ENCODE measurements at regions not wholly inside any gene's neighbourhood (a gene's known extent, or its start where the extent isn't known, plus 50 kb on each side); places are given as distances from the start of the nearest gene placed in this dataset.

DNA sequence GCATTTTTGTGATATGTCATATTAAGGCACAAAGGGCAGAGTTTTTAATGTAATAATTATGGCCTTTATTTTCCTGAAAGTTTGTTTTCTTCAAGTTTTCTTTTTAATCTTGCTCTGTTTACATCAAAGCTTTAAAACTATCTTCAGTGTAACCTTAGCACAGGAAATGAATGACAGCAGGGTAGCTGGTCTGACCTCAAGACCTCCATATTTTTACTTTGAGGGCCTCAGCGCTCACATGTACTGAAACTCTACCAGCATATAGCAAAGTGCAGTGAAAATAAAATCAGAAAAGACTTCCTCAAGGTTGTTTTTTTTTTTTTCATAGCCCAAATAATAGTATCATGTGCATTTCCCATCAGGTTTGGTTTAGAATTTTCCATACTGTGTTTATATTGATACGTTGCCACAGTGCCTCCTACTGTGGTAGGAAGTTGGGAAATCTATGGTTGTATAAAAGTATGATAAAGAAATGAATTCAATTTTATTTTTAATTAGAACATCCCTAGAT, 163.4 kb downstream of the UBE2E3 start:
- H3K27ac Mint-ChIP-seq (ENCODE audit: unreplicated experiment): no peak overlapping the region
- peaks cover 8% of the 10 kb centered on the region for H3K4me1 Mint-ChIP-seq (ENCODE audit: unreplicated experiment)
- no peaks in the 10 kb centered on the region for H3K27me3 Mint-ChIP-seq (ENCODE audit: unreplicated experiment)
- no peak for DNase-seq (ENCODE audit: low spot score)
- H3K4me3 Mint-ChIP-seq (ENCODE audit: unreplicated experiment): no peak overlapping the region
- H3K9me3 Mint-ChIP-seq (ENCODE audit: unreplicated experiment): no peaks in the 10 kb centered on the region
- no peaks in the 10 kb centered on the region for H3K36me3 Mint-ChIP-seq (ENCODE audit: low read depth, unreplicated experiment)
- TF ChIP-seq, protein P1, sequence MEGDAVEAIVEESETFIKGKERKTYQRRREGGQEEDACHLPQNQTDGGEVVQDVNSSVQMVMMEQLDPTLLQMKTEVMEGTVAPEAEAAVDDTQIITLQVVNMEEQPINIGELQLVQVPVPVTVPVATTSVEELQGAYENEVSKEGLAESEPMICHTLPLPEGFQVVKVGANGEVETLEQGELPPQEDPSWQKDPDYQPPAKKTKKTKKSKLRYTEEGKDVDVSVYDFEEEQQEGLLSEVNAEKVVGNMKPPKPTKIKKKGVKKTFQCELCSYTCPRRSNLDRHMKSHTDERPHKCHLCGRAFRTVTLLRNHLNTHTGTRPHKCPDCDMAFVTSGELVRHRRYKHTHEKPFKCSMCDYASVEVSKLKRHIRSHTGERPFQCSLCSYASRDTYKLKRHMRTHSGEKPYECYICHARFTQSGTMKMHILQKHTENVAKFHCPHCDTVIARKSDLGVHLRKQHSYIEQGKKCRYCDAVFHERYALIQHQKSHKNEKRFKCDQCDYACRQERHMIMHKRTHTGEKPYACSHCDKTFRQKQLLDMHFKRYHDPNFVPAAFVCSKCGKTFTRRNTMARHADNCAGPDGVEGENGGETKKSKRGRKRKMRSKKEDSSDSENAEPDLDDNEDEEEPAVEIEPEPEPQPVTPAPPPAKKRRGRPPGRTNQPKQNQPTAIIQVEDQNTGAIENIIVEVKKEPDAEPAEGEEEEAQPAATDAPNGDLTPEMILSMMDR (IDR thresholded peaks at IDR 0.05; ENCODE audit: unreplicated experiment): no peak

DNA sequence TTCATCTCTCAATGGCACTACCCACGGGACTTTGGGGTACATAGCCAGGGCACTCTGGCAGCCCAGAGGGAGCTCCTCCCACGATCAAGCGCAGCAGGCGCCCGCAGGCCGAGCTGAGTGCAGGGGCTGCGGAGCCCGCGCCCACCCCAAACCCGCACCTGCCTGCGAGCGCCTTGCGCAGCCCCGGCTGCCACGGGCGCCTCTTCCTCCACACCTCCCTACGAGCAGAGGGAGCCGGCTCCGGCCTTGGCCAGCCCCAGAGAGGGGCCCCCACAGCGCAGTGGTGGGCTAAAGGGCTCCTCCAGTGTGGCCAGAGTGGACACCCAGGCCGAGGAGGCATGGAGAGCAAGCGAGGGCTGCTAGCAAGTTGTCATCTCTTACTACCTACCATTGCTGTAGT, 165.2 kb downstream of the UBE2E3 start:
- H3K27me3 Mint-ChIP-seq (ENCODE audit: unreplicated experiment): no peaks in the 10 kb centered on the region
- no peak overlapping the region for H3K27ac Mint-ChIP-seq (ENCODE audit: unreplicated experiment)
- TF ChIP-seq, protein P1 (IDR thresholded peaks at IDR 0.05; ENCODE audit: unreplicated experiment): no peak
- H3K9me3 Mint-ChIP-seq (ENCODE audit: unreplicated experiment): no peaks in the 10 kb centered on the region
- H3K4me3 Mint-ChIP-seq (ENCODE audit: unreplicated experiment): no peak overlapping the region
- no peak for DNase-seq (ENCODE audit: low spot score)
- H3K4me1 Mint-ChIP-seq (ENCODE audit: unreplicated experiment): peaks cover 5% of the 10 kb centered on the region
- H3K36me3 Mint-ChIP-seq (ENCODE audit: low read depth, unreplicated experiment): no peaks in the 10 kb centered on the region

DNA sequence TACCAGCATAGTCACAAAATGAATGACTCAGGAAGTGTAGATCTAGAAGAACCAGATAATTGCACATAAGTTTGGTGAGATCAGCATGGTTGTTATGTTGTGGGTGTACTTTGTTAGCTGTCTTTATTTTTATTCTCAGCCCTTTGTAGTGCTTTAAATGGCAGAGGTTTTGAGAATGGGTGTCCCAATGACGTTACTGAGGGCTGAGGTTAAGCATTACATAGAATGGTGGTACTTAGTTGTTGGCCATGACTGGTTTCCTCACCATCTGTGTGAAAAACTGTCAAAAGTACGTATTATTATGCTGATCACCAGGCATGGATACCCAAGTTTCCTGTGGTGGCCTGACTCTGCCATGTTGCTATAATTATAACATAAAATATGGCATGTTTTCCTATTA, 165.8 kb downstream of the UBE2E3 start:
- H3K27me3 Mint-ChIP-seq (ENCODE audit: unreplicated experiment): no peaks in the 10 kb centered on the region
- no peak for DNase-seq (ENCODE audit: low spot score)
- H3K36me3 Mint-ChIP-seq (ENCODE audit: low read depth, unreplicated experiment): no peaks in the 10 kb centered on the region
- TF ChIP-seq, protein P1 (IDR thresholded peaks at IDR 0.05; ENCODE audit: unreplicated experiment): no peak
- peaks cover 2% of the 10 kb centered on the region for H3K4me1 Mint-ChIP-seq (ENCODE audit: unreplicated experiment)
- no peak overlapping the region for H3K27ac Mint-ChIP-seq (ENCODE audit: unreplicated experiment)
- no peaks in the 10 kb centered on the region for H3K9me3 Mint-ChIP-seq (ENCODE audit: unreplicated experiment)
- H3K4me3 Mint-ChIP-seq (ENCODE audit: unreplicated experiment): no peak overlapping the region

DNA sequence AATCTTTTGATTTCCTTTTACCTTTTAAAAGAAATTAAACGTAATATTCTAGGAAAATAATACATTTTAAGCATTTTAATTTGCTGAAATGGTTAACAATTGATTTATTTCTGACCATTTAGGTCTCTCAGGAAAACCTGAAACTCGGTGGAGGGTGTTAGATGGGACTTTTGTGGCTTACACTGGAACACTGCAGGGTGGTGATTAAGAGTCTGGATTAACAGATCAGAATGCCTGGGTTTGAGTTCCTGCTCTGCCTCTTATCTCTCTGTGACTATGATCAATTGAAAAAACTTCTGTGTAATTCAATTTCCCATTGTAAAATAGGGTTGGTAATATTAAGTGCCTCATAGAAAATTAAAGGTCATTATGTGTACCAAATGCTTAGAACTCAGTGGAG, 168.7 kb downstream of the UBE2E3 start:
- peaks cover 1% of the 10 kb centered on the region for H3K27me3 Mint-ChIP-seq (ENCODE audit: unreplicated experiment)
- H3K4me3 Mint-ChIP-seq (ENCODE audit: unreplicated experiment): no peak overlapping the region
- no peak for DNase-seq (ENCODE audit: low spot score)
- peaks cover 2% of the 10 kb centered on the region for H3K4me1 Mint-ChIP-seq (ENCODE audit: unreplicated experiment)
- TF ChIP-seq, protein P1 (IDR thresholded peaks at IDR 0.05; ENCODE audit: unreplicated experiment): no peak
- no peak overlapping the region for H3K27ac Mint-ChIP-seq (ENCODE audit: unreplicated experiment)
- no peaks in the 10 kb centered on the region for H3K9me3 Mint-ChIP-seq (ENCODE audit: unreplicated experiment)
- H3K36me3 Mint-ChIP-seq (ENCODE audit: low read depth, unreplicated experiment): no peaks in the 10 kb centered on the region

DNA sequence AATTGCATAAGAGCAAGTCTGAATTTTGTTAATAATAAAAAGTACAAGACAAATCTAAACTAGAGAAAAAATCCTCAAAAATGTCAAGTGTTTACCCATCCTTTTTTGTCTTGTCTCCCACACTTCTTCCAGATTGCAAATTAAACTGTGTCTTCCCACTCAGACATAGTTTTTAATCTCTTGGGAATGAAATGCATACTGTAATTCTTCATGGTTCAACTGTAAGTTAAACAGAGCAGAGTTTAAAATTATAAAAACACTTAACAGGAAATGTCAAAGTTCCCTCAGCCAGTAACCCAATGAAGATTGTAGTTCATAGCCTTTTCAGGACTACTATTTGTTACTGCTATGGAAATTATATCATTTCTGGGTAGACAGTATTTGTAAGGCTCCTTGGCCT, 171.8 kb downstream of the UBE2E3 start:
- Mint-ChIP-seq H3K9me3 (ENCODE audit: unreplicated experiment) (no peaks in the 10 kb centered on the region), H3K36me3 (ENCODE audit: low read depth, unreplicated experiment) (no peaks in the 10 kb centered on the region), H3K4me3 (ENCODE audit: unreplicated experiment) (no peak overlapping the region), H3K27me3 (ENCODE audit: unreplicated experiment) (peaks cover 1% of the 10 kb centered on the region), H3K4me1 (ENCODE audit: unreplicated experiment) (peaks cover 2% of the 10 kb centered on the region), H3K27ac (ENCODE audit: unreplicated experiment) (no peak overlapping the region)
- DNase-seq (ENCODE audit: low spot score): no peak
- TF ChIP-seq, protein P1 (IDR thresholded peaks at IDR 0.05; ENCODE audit: unreplicated experiment): no peak
